MCF 10A (cell line): ENCODE measurements at regions not wholly inside any gene's neighbourhood (a gene's known extent, or its start where the extent isn't known, plus 50 kb on each side); places are given as distances from the start of the nearest gene placed in this dataset.
"Not testable (repeated sequence)": the region's sequence is repeated elsewhere in the genome, so short reads cannot be mapped to it uniquely, and the experiment has no call there.

Source experiments
- BruUV-seq: library from RNA; stranded (reverse); fragments of 400-500 nt; replicated peaks from 2 replicates; lab custom pipeline; 2021; lab: Mats Ljungman, UMichigan
- CTCF ChIA-PET: fragments of 300-600 bp; sonication (Branson Sonifier 250); formaldehyde crosslinking; extraction: SDS; loops from one replicate; lab custom pipeline; 2021; ENCODE audit warnings: antibody characterized with exemption, inconsistent platforms; lab: Yijun Ruan, JAX
- POLR2A ChIA-PET: fragments of 300-600, 350-650 bp; sonication (Branson Sonifier 250); formaldehyde crosslinking; extraction: SDS; loops from one replicate; lab custom pipeline; 2020; ENCODE audit warnings: antibody characterized with exemption, inconsistent platforms; lab: Yijun Ruan, JAX
- DNase-seq: peaks from one replicate; pipeline ENCODE4 v3.0.0-alpha.2; 2018; ENCODE audit not compliant: unreplicated experiment
- H3K27ac Mint-ChIP-seq: one replicate; pipeline ENCODE4 v1.8.0; 2022; ENCODE audit warnings: mild to moderate bottlenecking, low read depth, mixed read lengths; ENCODE audit not compliant: unreplicated experiment
- H3K27me3 Mint-ChIP-seq: one replicate; pipeline ENCODE4 v1.8.0; 2022; ENCODE audit warnings: mixed read lengths; ENCODE audit not compliant: insufficient read depth, unreplicated experiment
- H3K36me3 Mint-ChIP-seq: one replicate; pipeline ENCODE4 v1.8.0; 2022; ENCODE audit warnings: mild to moderate bottlenecking, moderate library complexity, mixed read lengths; ENCODE audit not compliant: insufficient read depth, unreplicated experiment
- H3K4me1 Mint-ChIP-seq: one replicate; pipeline ENCODE4 v1.8.0; 2022; ENCODE audit warnings: mixed read lengths; ENCODE audit not compliant: insufficient read depth, unreplicated experiment
- H3K4me3 Mint-ChIP-seq: one replicate; pipeline ENCODE4 v1.8.0; 2022; ENCODE audit warnings: mild to moderate bottlenecking, moderate library complexity, mixed read lengths; ENCODE audit not compliant: unreplicated experiment
- H3K9me3 Mint-ChIP-seq: one replicate; pipeline ENCODE4 v1.8.0; 2022; ENCODE audit warnings: mixed read lengths; ENCODE audit not compliant: unreplicated experiment
- CTCF ChIP-seq: fragments of 200-600 bp; IDR thresholded peaks from one replicate; pipeline ENCODE4 v1.8.0; 2022; ENCODE audit warnings: antibody characterized with exemption, mild to moderate bottlenecking; ENCODE audit not compliant: unreplicated experiment
- intact Hi-C: fragments of 100-400 bp; cut with micrococcal nuclease; formaldehyde crosslinking; loops from 2 replicates; pipeline ENCODE4 v1.14.1; 2022

- H3K27ac Mint-ChIP-seq = no peak overlapping the region
- H3K36me3 Mint-ChIP-seq = no peaks in the 10 kb centered on the region
- no TSS peak for BruUV-seq
- ChIA-PET CTCF (interaction anchor here (0.5 to 1.8 kb wide), 24 partner anchors 13 to 1447 kb away, joined by 3 to 8 read pairs (median 4); no protein-coding TSS in a partner anchor), POLR2A (no interaction called here)
- intact Hi-C loops = loop anchor here (5.0 kb wide), 4 partner anchors 151 to 1626 kb away; no protein-coding TSS in a partner anchor
- H3K9me3 Mint-ChIP-seq = no peaks in the 10 kb centered on the region
- no peak overlapping the region for H3K4me3 Mint-ChIP-seq
- peaks cover 70% of the 10 kb centered on the region for H3K27me3 Mint-ChIP-seq
- peaks cover 4% of the 10 kb centered on the region for H3K4me1 Mint-ChIP-seq
- peak; percentile 21 for TF ChIP-seq CTCF
- DNase-seq = peak; percentile 34
These were observed 52.1 kb upstream of the WDR72 start for GRCh38 chr15:53811530-53811929.

GRCh38 chr15:53810306-53810705 lies 50.8 kb upstream of the WDR72 start:
- H3K27me3 Mint-ChIP-seq = peaks cover 57% of the 10 kb centered on the region
- H3K9me3 Mint-ChIP-seq, H3K36me3 Mint-ChIP-seq, H3K27ac Mint-ChIP-seq, BruUV-seq, POLR2A ChIA-PET, H3K4me3 Mint-ChIP-seq, H3K4me1 Mint-ChIP-seq, DNase-seq: not testable (repeated sequence)
- intact Hi-C loops = loop anchor here (5.0 kb wide), 4 partner anchors 152 to 1627 kb away; no protein-coding TSS in a partner anchor
- CTCF ChIA-PET = interaction anchor here (0.5 to 1.6 kb wide), 14 partner anchors 8 to 1476 kb away, joined by 3 to 8 read pairs (median 3); no protein-coding TSS in a partner anchor
